B cell (primary cell): ENCODE measurements at regions not wholly inside any gene's neighbourhood (a gene's known extent, or its start where the extent isn't known, plus 50 kb on each side); places are given as distances from the start of the nearest gene placed in this dataset.

ENCODE experiments used
- ATAC-seq: fragments of 200-7000 bp; cut with Tn5 transposase; one replicate; pipeline ENCODE4 v1.10.0; 2021; ENCODE audit warnings: low read depth, mild to moderate bottlenecking, moderate number of reproducible peaks, moderate library complexity
- CTCF ChIA-PET: fragments of 350-600 bp; sonication (Branson Sonifier 250); formaldehyde crosslinking; loops from one replicate; lab custom pipeline; 2021; ENCODE audit warnings: antibody characterized with exemption, inconsistent platforms; lab: Charles Lee
- POLR2A ChIA-PET: fragments of 350-600 bp; sonication (Branson Sonifier 250); formaldehyde crosslinking; loops from one replicate; lab custom pipeline; 2021; ENCODE audit warnings: antibody characterized with exemption; lab: Charles Lee
- DNase-seq: peaks from one replicate; pipeline ENCODE4 v3.0.0; 2013
- H2AFZ ChIP-seq: 2 replicates; pipeline ENCODE4 v1.6.1; 2012; ENCODE audit warnings: mild to moderate bottlenecking, low read depth, low read length; ENCODE audit not compliant: insufficient read depth, poor library complexity, severe bottlenecking
- H3K27ac ChIP-seq, 2 donors: 1 replicate in 1 of 2; 2 replicates in 1 of 2; pipeline ENCODE4 v1.5.1; 2012 to 2013; ENCODE audit warnings: low read length in 2 of 2, mild to moderate bottlenecking in 2 of 2, moderate library complexity in 1 of 2
- H3K27me3 ChIP-seq, 4 experiments: fragments of 200-600 bp in 1 of 4; sonication (generic) in 1 of 4; replicated peaks in 1 of 4; 1 replicate in 2 of 4; 2 replicates in 2 of 4; pipeline versions ENCODE4 v1.6.1 to v1.7.0; 2013 to 2016; ENCODE audit warnings: low read length in 3 of 4, mild to moderate bottlenecking in 2 of 4, mixed read lengths in 1 of 4, moderate library complexity in 1 of 4; ENCODE audit not compliant: insufficient read depth in 4 of 4, control insufficient read depth in 3 of 4; ENCODE audit errors: control extremely low read depth in 1 of 4
- H3K36me3 ChIP-seq, 2 experiments: replicated peaks in 1 of 2; 1 replicate in 1 of 2; 2 replicates in 1 of 2; pipeline versions ENCODE4 v1.6.1 to v1.7.1; 2013; ENCODE audit warnings: low read length in 1 of 2; ENCODE audit not compliant: insufficient read depth in 2 of 2, control insufficient read depth in 1 of 2; ENCODE audit errors: control extremely low read depth in 1 of 2, extremely low read depth in 1 of 2
- H3K4me1 ChIP-seq, 2 donors: fragments of 200-600 bp in 1 of 2; sonication (generic) in 1 of 2; 1 replicate in 1 of 2; 2 replicates in 1 of 2; pipeline versions ENCODE4 v1.5.1 to v1.6.1; 2013 to 2017; ENCODE audit warnings: low read length in 2 of 2; ENCODE audit not compliant: control insufficient read depth in 2 of 2, insufficient read depth in 2 of 2
- H3K4me2 ChIP-seq: replicated peaks from 2 replicates; pipeline ENCODE3; 2012; ENCODE audit warnings: mild to moderate bottlenecking, low read depth, low read length; ENCODE audit not compliant: poor library complexity, severe bottlenecking
- H3K4me3 ChIP-seq, 5 experiments: fragments of 200-600 bp in 1 of 5; sonication (generic) in 1 of 5; 1 replicate in 3 of 5; 2 replicates in 2 of 5; pipeline versions ENCODE4 v1.5.1 to v1.7.0; 2011 to 2016; ENCODE audit warnings: low read length in 4 of 5, mild to moderate bottlenecking in 4 of 5, low read depth in 2 of 5, control low read depth in 1 of 5, moderate library complexity in 1 of 5; ENCODE audit not compliant: insufficient read depth in 1 of 5; ENCODE audit errors: control extremely low read depth in 1 of 5, extremely low read depth in 1 of 5
- H3K79me2 ChIP-seq: fragments of 200-600 bp; sonication (generic); one replicate; pipeline ENCODE4 v1.6.0; 2016; ENCODE audit warnings: low read length; ENCODE audit not compliant: control insufficient read depth, insufficient read depth
- H3K9ac ChIP-seq: fragments of 200-600 bp; sonication (generic); 2 replicates; pipeline ENCODE4 v1.6.1; 2017; ENCODE audit warnings: mild to moderate bottlenecking, low read length, moderate library complexity
- H3K9me3 ChIP-seq, 3 donors: one replicate each; pipeline versions ENCODE4 v1.6.1 to v1.7.1; 2013; ENCODE audit warnings: low read length in 2 of 3; ENCODE audit not compliant: control insufficient read depth in 2 of 3, insufficient read depth in 1 of 3; ENCODE audit errors: control extremely low read depth in 1 of 3
- H4K20me1 ChIP-seq: 2 replicates; pipeline ENCODE4 v1.6.0; 2012; ENCODE audit warnings: mild to moderate bottlenecking, low read length; ENCODE audit not compliant: insufficient read depth, control insufficient read depth, poor library complexity, severe bottlenecking
- H3K27ac Mint-ChIP-seq: one replicate; pipeline ENCODE4 v1.8.0; 2021; ENCODE audit warnings: mixed read lengths
- H3K27me3 Mint-ChIP-seq: one replicate; pipeline ENCODE4 v1.8.0; 2021; ENCODE audit warnings: mixed read lengths
- H3K4me1 Mint-ChIP-seq: one replicate; pipeline ENCODE4 v1.8.0; 2021; ENCODE audit warnings: mixed read lengths
- H3K4me3 Mint-ChIP-seq: one replicate; pipeline ENCODE4 v1.8.0; 2021; ENCODE audit warnings: mixed read lengths
- H3K9me3 Mint-ChIP-seq: one replicate; pipeline ENCODE4 v1.8.0; 2022; ENCODE audit warnings: mixed read lengths; ENCODE audit not compliant: insufficient read depth
- EZH2 ChIP-seq: IDR thresholded peaks from 2 replicates; pipeline ENCODE4 v1.6.1; 2012; ENCODE audit warnings: borderline replicate concordance, low read depth, mild to moderate bottlenecking, moderate library complexity, low read length; ENCODE audit not compliant: insufficient read depth, poor library complexity, severe bottlenecking
- WGBS: methylation state at CpG from one replicate; pipeline ENCODE4 v1.1.5; 2013; ENCODE audit warnings: missing lambda C conversion rate; ENCODE audit not compliant: insufficient coverage; 5-methylcytosine and 5-hydroxymethylcytosine counted together
- intact Hi-C: fragments of 100-400 bp; cut with micrococcal nuclease; formaldehyde crosslinking; loops from one replicate; pipeline ENCODE4 v1.10.0; 2022
- TF ChIP-seq, protein P1 (sequence below): fragments of 200-600 bp; IDR thresholded peaks from one replicate; pipeline ENCODE4 v1.8.0; 2022; ENCODE audit warnings: antibody characterized with exemption, mild to moderate bottlenecking

DNA sequence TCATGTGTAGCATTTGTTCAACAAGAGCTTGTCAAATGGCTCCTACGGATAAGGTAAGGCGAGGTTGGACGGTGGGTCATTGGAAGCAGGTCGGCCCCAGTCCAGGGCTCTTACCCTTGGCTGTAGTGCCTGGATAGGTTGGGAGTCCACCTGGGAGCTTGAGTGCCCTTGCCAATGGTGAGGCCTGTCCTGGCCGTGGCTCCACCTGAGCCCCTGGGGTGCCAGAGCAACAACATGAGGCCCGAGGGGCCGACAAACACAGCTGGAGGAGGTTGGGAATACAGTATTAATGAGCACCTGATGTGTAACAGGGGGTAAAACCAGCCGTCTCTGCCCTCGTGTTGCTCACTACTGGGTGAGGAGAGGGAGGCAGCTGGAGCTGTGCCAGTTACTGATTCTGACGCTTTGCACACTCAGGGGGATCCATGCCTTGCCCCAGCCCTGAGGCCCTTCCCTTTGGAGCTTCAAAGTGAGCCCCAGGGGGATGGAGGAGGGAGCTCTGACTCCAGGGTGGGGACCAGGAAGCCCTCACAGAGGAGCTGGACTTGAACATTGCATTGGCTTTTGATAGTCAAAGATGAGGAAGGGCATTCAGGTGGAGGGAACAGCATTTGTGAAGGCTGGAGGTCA lies 87.2 kb downstream of the RHOB start:
- Histone ChIP-seq H3K27ac (no peak overlapping the region), H3K9ac (no peak overlapping the region), H3K79me2 (no peaks in the 10 kb centered on the region), H3K4me2 (no peak overlapping the region), H3K9me3 (no peaks in the 10 kb centered on the region), H4K20me1 (no peaks in the 10 kb centered on the region), H2AFZ (no peak overlapping the region), H3K36me3 (no peaks in the 10 kb centered on the region), H3K4me1 (no peaks in the 10 kb centered on the region), H3K27me3 (peaks cover 0 to 2% (median under 1%) of the 10 kb centered on the region in 4 experiments), H3K4me3 (no peak overlapping the region)
- Mint-ChIP-seq H3K27me3 (peaks cover 11% of the 10 kb centered on the region), H3K27ac (no peak overlapping the region), H3K9me3 (no peaks in the 10 kb centered on the region), H3K4me3 (no peak overlapping the region), H3K4me1 (no peaks in the 10 kb centered on the region)
- intact Hi-C loops: no loop called here
- WGBS: 74% methylated on average over 10 of the region's 10 CpGs
- POLR2A ChIA-PET: no interaction called here
- ATAC-seq (no peak), DNase-seq (no peak)
- CTCF ChIA-PET: no interaction called here
- TF ChIP-seq, protein P1, sequence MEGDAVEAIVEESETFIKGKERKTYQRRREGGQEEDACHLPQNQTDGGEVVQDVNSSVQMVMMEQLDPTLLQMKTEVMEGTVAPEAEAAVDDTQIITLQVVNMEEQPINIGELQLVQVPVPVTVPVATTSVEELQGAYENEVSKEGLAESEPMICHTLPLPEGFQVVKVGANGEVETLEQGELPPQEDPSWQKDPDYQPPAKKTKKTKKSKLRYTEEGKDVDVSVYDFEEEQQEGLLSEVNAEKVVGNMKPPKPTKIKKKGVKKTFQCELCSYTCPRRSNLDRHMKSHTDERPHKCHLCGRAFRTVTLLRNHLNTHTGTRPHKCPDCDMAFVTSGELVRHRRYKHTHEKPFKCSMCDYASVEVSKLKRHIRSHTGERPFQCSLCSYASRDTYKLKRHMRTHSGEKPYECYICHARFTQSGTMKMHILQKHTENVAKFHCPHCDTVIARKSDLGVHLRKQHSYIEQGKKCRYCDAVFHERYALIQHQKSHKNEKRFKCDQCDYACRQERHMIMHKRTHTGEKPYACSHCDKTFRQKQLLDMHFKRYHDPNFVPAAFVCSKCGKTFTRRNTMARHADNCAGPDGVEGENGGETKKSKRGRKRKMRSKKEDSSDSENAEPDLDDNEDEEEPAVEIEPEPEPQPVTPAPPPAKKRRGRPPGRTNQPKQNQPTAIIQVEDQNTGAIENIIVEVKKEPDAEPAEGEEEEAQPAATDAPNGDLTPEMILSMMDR: no peak
- TF ChIP-seq EZH2: no peak

DNA sequence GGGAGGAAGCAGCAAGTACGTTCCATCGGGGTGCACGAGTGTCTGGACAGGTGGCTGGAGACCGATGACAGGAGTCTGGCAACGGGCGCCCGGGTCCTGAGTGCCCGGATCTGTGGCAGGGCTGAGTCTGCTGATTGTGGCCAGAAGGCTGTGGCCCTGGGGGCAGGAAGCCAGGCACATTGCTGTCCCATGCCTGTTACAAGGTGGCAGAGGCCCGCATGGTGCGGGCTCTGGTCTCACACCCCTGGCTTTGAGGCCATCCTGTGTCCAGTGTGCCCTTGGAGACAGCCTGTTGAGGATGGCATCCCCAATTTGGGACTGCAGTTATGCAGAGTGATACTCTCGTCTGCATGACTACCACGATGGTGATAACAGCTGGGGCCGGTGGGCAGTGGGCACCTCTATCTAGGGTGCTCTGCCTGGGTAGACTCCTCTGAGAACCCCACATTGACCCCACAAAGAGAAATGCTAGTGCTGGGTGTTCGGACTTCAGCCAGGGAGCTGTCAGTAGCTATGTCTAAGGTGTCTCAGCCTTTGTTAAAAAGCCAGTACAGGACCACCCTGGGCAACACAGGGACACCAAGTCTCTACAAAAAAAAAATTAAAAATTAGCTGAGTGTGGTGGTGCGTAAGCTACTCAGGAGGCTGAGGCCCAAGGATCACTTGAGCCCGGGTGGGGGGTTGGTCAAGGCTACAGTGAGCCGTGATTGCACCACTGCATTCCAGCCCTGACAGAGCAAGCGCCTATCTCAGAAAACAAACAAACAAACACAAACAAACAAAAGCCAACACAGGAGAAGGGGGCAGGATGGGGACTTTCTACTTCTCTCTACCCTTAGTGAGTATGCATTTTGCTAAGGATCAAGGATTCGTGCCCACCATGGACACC lies 88.3 kb downstream of the RHOB start:
- H3K27ac Mint-ChIP-seq: no peak overlapping the region
- H2AFZ ChIP-seq: no peak overlapping the region
- intact Hi-C loops: no loop called here
- H3K4me1 ChIP-seq: no peaks in the 10 kb centered on the region
- no peak overlapping the region for H3K27ac ChIP-seq
- H3K9me3 ChIP-seq: no peaks in the 10 kb centered on the region
- no peaks in the 10 kb centered on the region for H3K36me3 ChIP-seq
- no peaks in the 10 kb centered on the region for H4K20me1 ChIP-seq
- H3K4me1 Mint-ChIP-seq: no peaks in the 10 kb centered on the region
- ChIA-PET CTCF (no interaction called here), POLR2A (no interaction called here)
- no peaks in the 10 kb centered on the region for H3K9me3 Mint-ChIP-seq
- WGBS: 97% methylated on average over 14 of the region's 19 CpGs
- no peak overlapping the region for H3K4me2 ChIP-seq
- ATAC-seq: no peak
- peaks cover 18% of the 10 kb centered on the region for H3K27me3 Mint-ChIP-seq
- H3K4me3 Mint-ChIP-seq: no peak overlapping the region
- no peak overlapping the region for H3K9ac ChIP-seq
- TF ChIP-seq EZH2: no peak
- TF ChIP-seq, protein P1: no peak
- no peak for DNase-seq
- no peak overlapping the region for H3K4me3 ChIP-seq
- peaks cover 0 to 3% (median 1%) of the 10 kb centered on the region in 4 experiments for H3K27me3 ChIP-seq
- H3K79me2 ChIP-seq: no peaks in the 10 kb centered on the region
